BJ (cell line): ENCODE measurements at regions not wholly inside any gene's neighbourhood (a gene's known extent, or its start where the extent isn't known, plus 50 kb on each side); places are given as distances from the start of the nearest gene placed in this dataset.

Experiments
- CTCF ChIA-PET: fragments of 350-600 bp; formaldehyde crosslinking; extraction: SDS; loops from one replicate; lab custom pipeline; 2021; ENCODE audit warnings: antibody characterized with exemption, inconsistent platforms; lab: Yijun Ruan, JAX
- POLR2A ChIA-PET: fragments of 300-600 bp; sonication (Branson Sonifier 250); formaldehyde crosslinking; extraction: SDS; loops from one replicate; lab custom pipeline; 2021; ENCODE audit warnings: antibody characterized with exemption; lab: Charles Lee
- DNase-seq: peaks from one replicate; pipeline ENCODE4 v3.0.0-alpha.2; 2011; ENCODE audit warnings: low read depth
- H3K27me3 ChIP-seq: 2 replicates; pipeline ENCODE4 v1.6.0; 2011; ENCODE audit warnings: low read length; ENCODE audit not compliant: control insufficient read depth, insufficient read depth
- H3K36me3 ChIP-seq: 2 replicates; pipeline ENCODE4 v1.5.1; 2011; ENCODE audit warnings: low read length; ENCODE audit not compliant: control insufficient read depth, insufficient read depth
- H3K4me3 ChIP-seq: 2 replicates; pipeline ENCODE4 v1.5.1; 2011; ENCODE audit warnings: low read depth, mild to moderate bottlenecking, control low read depth, low read length
- CTCF ChIP-seq: IDR thresholded peaks from 2 replicates; pipeline ENCODE4 v1.5.1; 2011; ENCODE audit warnings: low read depth, mild to moderate bottlenecking, control low read depth, inconsistent platforms, low read length, moderate library complexity; ENCODE audit not compliant: insufficient read depth

- TF ChIP-seq CTCF, result no peak
- CTCF ChIA-PET, result interaction anchor here (1.1 kb wide), 1 partner anchor 17 kb away, joined by 3 read pairs; no protein-coding TSS in a partner anchor
These were observed 371.4 kb downstream of the TLE1 start for GRCh38 chr9:81317939-81318338.

GRCh38 chr9:81317223-81317622 lies 372.1 kb downstream of the TLE1 start:
- TF ChIP-seq CTCF, result no peak
- ChIA-PET POLR2A (no interaction called here), CTCF (interaction anchor here (1.1 kb wide), 1 partner anchor 16 kb away, joined by 3 read pairs; no protein-coding TSS in a partner anchor)
- no peak for DNase-seq
- H3K27me3 ChIP-seq, result 0 out of 2 replicates have a peak, but pooled peaks cover 1% of the 10 kb centered on the region
- no peak overlapping the region for H3K4me3 ChIP-seq
- no peaks in the 10 kb centered on the region for H3K36me3 ChIP-seq

More at GRCh38 chr9:81317939-81318338, 371.4 kb downstream of the TLE1 start:
- H3K27me3 ChIP-seq, result 0 out of 2 replicates have a peak, but pooled peaks cover 1% of the 10 kb centered on the region
- POLR2A ChIA-PET, result interaction anchor here (0.6 kb wide), 1 partner anchor 1319 kb away, joined by 8 read pairs; no protein-coding TSS in a partner anchor
- H3K4me3 ChIP-seq, result no peak overlapping the region
- no peaks in the 10 kb centered on the region for H3K36me3 ChIP-seq
- DNase-seq, result peak; percentile 21

- no peak for DNase-seq
- Histone ChIP-seq H3K27me3 (0 out of 2 replicates have a peak, but pooled peaks cover 1% of the 10 kb centered on the region), H3K4me3 (no peak overlapping the region), H3K36me3 (no peaks in the 10 kb centered on the region)
- CTCF ChIA-PET, result no interaction called here
- POLR2A ChIA-PET, result no interaction called here
- TF ChIP-seq CTCF, result no peak
These were observed 374.9 kb downstream of the TLE1 start for GRCh38 chr9:81314490-81314889.

- ChIA-PET CTCF (interaction anchor here (1.4 kb wide), 1 partner anchor 21 kb away, joined by 3 read pairs; no protein-coding TSS in a partner anchor), POLR2A (no interaction called here)
- no peak for TF ChIP-seq CTCF
- 0 out of 2 replicates have a peak, but pooled peaks cover 1% of the 10 kb centered on the region for H3K27me3 ChIP-seq
- DNase-seq, result no peak
- H3K4me3 ChIP-seq, result no peak overlapping the region
- H3K36me3 ChIP-seq, result no peaks in the 10 kb centered on the region
These were observed 375.5 kb downstream of the TLE1 start for GRCh38 chr9:81313877-81314276.

- Histone ChIP-seq H3K27me3 (0 out of 2 replicates have a peak, but pooled peaks cover 1% of the 10 kb centered on the region), H3K4me3 (no peak overlapping the region), H3K36me3 (no peaks in the 10 kb centered on the region)
- TF ChIP-seq CTCF, result no peak
- CTCF ChIA-PET, result no interaction called here
- POLR2A ChIA-PET, result interaction anchor here (0.6 kb wide), 1 partner anchor 1294 kb away, joined by 3 read pairs; no protein-coding TSS in a partner anchor
- no peak for DNase-seq
These were observed 377.0 kb downstream of the TLE1 start for GRCh38 chr9:81312346-81312745.
